Testis (tissue), 2 donors: ENCODE measurements at regions not wholly inside any gene's neighbourhood (a gene's known extent, or its start where the extent isn't known, plus 50 kb on each side); places are given as distances from the start of the nearest gene placed in this dataset.
"Not testable (repeated sequence)": the region's sequence is repeated elsewhere in the genome, so short reads cannot be mapped to it uniquely, and the experiment has no call there.

Experiments
- DNase-seq: peaks from one replicate; pipeline ENCODE4 v3.0.0-alpha.2; 2019
- H3K27ac ChIP-seq, 2 donors: fragments of 200-600 bp; sonication (generic); one replicate each; pipeline ENCODE4 v1.5.1; 2019
- H3K27me3 ChIP-seq: fragments of 200-600 bp; sonication (generic); one replicate; pipeline ENCODE4 v1.5.1; 2019
- H3K36me3 ChIP-seq: fragments of 200-600 bp; sonication (generic); one replicate; pipeline ENCODE4 v1.5.1; 2017; ENCODE audit warnings: low read depth; ENCODE audit errors: missing control alignments
- H3K4me1 ChIP-seq: fragments of 200-600 bp; sonication (generic); one replicate; pipeline ENCODE4 v1.5.1; 2019
- H3K4me3 ChIP-seq, 2 donors: fragments of 200-600 bp; sonication (generic); one replicate each; pipeline ENCODE4 v1.5.1; 2017 to 2019
- H3K9me3 ChIP-seq: fragments of 200-600 bp; sonication (generic); one replicate; pipeline ENCODE4 v1.5.1; 2017
- CTCF ChIP-seq, 3 experiments: fragments of 450-650 bp in 2 of 3; fragments of 200-600 bp in 1 of 3; sonication (generic) in 1 of 3; IDR thresholded peaks; one replicate each; pipeline ENCODE4 v1.5.1; 2016 to 2019; ENCODE audit warnings: antibody characterized with exemption in 3 of 3, mild to moderate bottlenecking in 2 of 3, moderate library complexity in 1 of 3
- POLR2A ChIP-seq: fragments of 450-650 bp; IDR thresholded peaks from one replicate; pipeline ENCODE4 v1.6.1; 2017; ENCODE audit warnings: antibody characterized with exemption, mild to moderate bottlenecking, moderate library complexity
- WGBS, 2 donors: methylation state at CpG; one replicate each; pipeline ENCODE4 v1.1.5; 2018; 5-methylcytosine and 5-hydroxymethylcytosine counted together
- intact Hi-C: fragments of 100-400 bp; cut with DNase I; formaldehyde crosslinking; loops from one replicate; pipeline ENCODE4 v1.15.1; 2023; ENCODE audit warnings: low total_unique reads

GRCh38 chr6:10141746-10142443 is 273.0 kb downstream of the TFAP2A start:
- Histone ChIP-seq H3K27me3 (no peaks in the 10 kb centered on the region), H3K4me1 (no peaks in the 10 kb centered on the region), H3K4me3 (no peak overlapping the region), H3K27ac (no peak overlapping the region), H3K9me3 (no peaks in the 10 kb centered on the region), H3K36me3 (no peaks in the 10 kb centered on the region)
- intact Hi-C loops: no loop called here
- 66 to 73% methylated on average over 3 of the region's 3 CpGs for WGBS, 2 donors
- no peak for TF ChIP-seq POLR2A
- TF ChIP-seq CTCF (IDR thresholded peaks at IDR 0.05): no peak
- no peak for DNase-seq

GRCh38 chr6:10140824-10141223 is 274.1 kb downstream of the TFAP2A start:
- TF ChIP-seq POLR2A: no peak
- TF ChIP-seq CTCF (IDR thresholded peaks at IDR 0.05): no peak
- Histone ChIP-seq H3K27ac (no peak overlapping the region), H3K27me3 (no peaks in the 10 kb centered on the region), H3K4me1 (no peaks in the 10 kb centered on the region), H3K36me3 (no peaks in the 10 kb centered on the region), H3K4me3 (no peak overlapping the region), H3K9me3 (no peaks in the 10 kb centered on the region)
- DNase-seq: no peak
- WGBS, 2 donors: 44% methylated on average over 3 of the region's 3 CpGs
- intact Hi-C loops: no loop called here

- no peaks in the 10 kb centered on the region for H3K36me3 ChIP-seq
- intact Hi-C loops: no loop called here
- no peak for TF ChIP-seq POLR2A
- no peak for TF ChIP-seq CTCF (IDR thresholded peaks at IDR 0.05)
These were observed 274.7 kb downstream of the TFAP2A start for GRCh38 chr6:10140136-10140535.

GRCh38 chr6:10138917-10139316 is 276.0 kb downstream of the TFAP2A start:
- no peak for DNase-seq
- no peaks in the 10 kb centered on the region for H3K4me1 ChIP-seq
- no peaks in the 10 kb centered on the region for H3K27me3 ChIP-seq
- no peak overlapping the region for H3K4me3 ChIP-seq
- TF ChIP-seq CTCF (IDR thresholded peaks at IDR 0.05) (no peak), POLR2A (no peak)
- intact Hi-C loops: no loop called here
- H3K36me3 ChIP-seq: no peaks in the 10 kb centered on the region
- 71 to 76% methylated on average over 3 of the region's 3 CpGs for WGBS, 2 donors
- H3K9me3 ChIP-seq: no peaks in the 10 kb centered on the region
- no peak overlapping the region for H3K27ac ChIP-seq

More at GRCh38 chr6:10140136-10140535, 274.7 kb downstream of the TFAP2A start:
- no peaks in the 10 kb centered on the region for H3K4me1 ChIP-seq
- no peak for DNase-seq
- no peak overlapping the region for H3K27ac ChIP-seq
- no peak overlapping the region for H3K4me3 ChIP-seq
- no peaks in the 10 kb centered on the region for H3K27me3 ChIP-seq
- no peaks in the 10 kb centered on the region for H3K9me3 ChIP-seq
- WGBS, 2 donors: 59 to 70% methylated on average over 3 of the region's 3 CpGs

- no peak overlapping the region for H3K4me3 ChIP-seq
- no peaks in the 10 kb centered on the region for H3K36me3 ChIP-seq
- no peaks in the 10 kb centered on the region for H3K9me3 ChIP-seq
- DNase-seq: no peak
- H3K27ac ChIP-seq: no peak overlapping the region
- TF ChIP-seq POLR2A (no peak), CTCF (IDR thresholded peaks at IDR 0.05) (no peak)
- H3K4me1 ChIP-seq: no peaks in the 10 kb centered on the region
- H3K27me3 ChIP-seq: no peaks in the 10 kb centered on the region
- 93 to 96% methylated on average over 7 of the region's 7 CpGs for WGBS, 2 donors
- intact Hi-C loops: no loop called here
These were observed 278.2 kb downstream of the TFAP2A start for GRCh38 chr6:10136636-10137035.

GRCh38 chr6:10134185-10134584 is 280.7 kb downstream of the TFAP2A start:
- H3K27me3 ChIP-seq, intact Hi-C loops: not testable (repeated sequence)

More at GRCh38 chr6:10134185-10134584, 280.7 kb downstream of the TFAP2A start:
- H3K4me3 ChIP-seq, H3K9me3 ChIP-seq, H3K27ac ChIP-seq, H3K36me3 ChIP-seq, DNase-seq, H3K4me1 ChIP-seq: not testable (repeated sequence)
- 92 to 93% methylated on average over 11 to 14 of the region's 14 CpGs for WGBS, 2 donors
